ENCODE measurements at regions not wholly inside any gene's neighbourhood (a gene's known extent, or its start where the extent isn't known, plus 50 kb on each side); places are given as distances from the start of the nearest gene placed in this dataset.

- TF ChIP-seq CTCF (IDR thresholded peaks at IDR 0.05) (no peak), POLR2A (IDR thresholded peaks at IDR 0.05) (no peak)
Observed at GRCh38 chr12:103021538-103022218, 64.2 kb downstream of the ASCL1 start.

All from lower leg skin (tissue), 3 donors.